SU-DHL-6 (cell line): ENCODE measurements at regions not wholly inside any gene's neighbourhood (a gene's known extent, or its start where the extent isn't known, plus 50 kb on each side); places are given as distances from the start of the nearest gene placed in this dataset.

ENCODE experiments used
- H2AFZ ChIP-seq: fragments of 200-600 bp; sonication (generic); 2 replicates; pipeline ENCODE4 v1.6.1; 2014; ENCODE audit warnings: low read depth, mild to moderate bottlenecking, moderate library complexity, mixed read lengths, antibody characterized with exemption, low read length; ENCODE audit not compliant: severe bottlenecking
- H3F3A ChIP-seq: fragments of 200-600 bp; shearing (Covaris generic); 2 replicates; pipeline ENCODE4 v1.6.0; 2016; ENCODE audit warnings: antibody characterized with exemption, mild to moderate bottlenecking; ENCODE audit not compliant: insufficient read depth
- H3K27ac ChIP-seq: fragments of 200-600 bp; sonication (generic); 2 replicates; pipeline ENCODE4 v1.5.1; 2016; ENCODE audit warnings: low read depth, mild to moderate bottlenecking, low read length, moderate library complexity, mixed read lengths
- H3K27me3 ChIP-seq: fragments of 200-600 bp; sonication (generic), shearing (Covaris generic); 2 replicates; pipeline ENCODE4 v1.6.0; 2014; ENCODE audit warnings: mild to moderate bottlenecking, low read length
- H3K36me3 ChIP-seq: fragments of 200-600 bp; sonication (generic); 2 replicates; pipeline ENCODE4 v1.6.1; 2014; ENCODE audit warnings: mild to moderate bottlenecking, low read length, mixed read lengths
- H3K4me2 ChIP-seq: fragments of 300-600, 200-600 bp; shearing (Covaris generic), sonication (generic); 2 replicates; pipeline ENCODE4 v1.6.0; 2014; ENCODE audit warnings: low read length, low read depth, mild to moderate bottlenecking; ENCODE audit not compliant: poor library complexity, severe bottlenecking
- H3K4me3 ChIP-seq: fragments of 200-600 bp; sonication (generic); 2 replicates; pipeline ENCODE4 v1.5.1; 2014; ENCODE audit warnings: antibody characterized with exemption, low read length, mild to moderate bottlenecking, mixed read lengths; ENCODE audit not compliant: insufficient read depth, poor library complexity, severe bottlenecking
- H3K79me2 ChIP-seq: fragments of 200-600 bp; sonication (generic); 2 replicates; pipeline ENCODE4 v1.6.1; 2014; ENCODE audit warnings: mild to moderate bottlenecking, low read length, moderate library complexity; ENCODE audit not compliant: insufficient read depth
- H3K9ac ChIP-seq: fragments of 200-600 bp; sonication (generic); 2 replicates; pipeline ENCODE4 v1.7.0; 2014; ENCODE audit warnings: mild to moderate bottlenecking, low read length
- H3K9me2 ChIP-seq: fragments of 200-600 bp; sonication (generic); replicated peaks from 2 replicates; pipeline ENCODE4 v1.6.1; 2014; ENCODE audit warnings: low read length; ENCODE audit not compliant: insufficient read depth
- H3K9me3 ChIP-seq: fragments of 200-600 bp; sonication (generic); 2 replicates; pipeline ENCODE4 v1.6.1; 2014; ENCODE audit warnings: low read length, mixed read lengths; ENCODE audit not compliant: insufficient read depth
- H4K20me1 ChIP-seq: fragments of 200-600 bp; sonication (generic); 2 replicates; pipeline ENCODE4 v1.6.1; 2014; ENCODE audit warnings: low read depth, mild to moderate bottlenecking, antibody characterized with exemption, low read length, moderate library complexity, mixed read lengths
- CTCF ChIP-seq: fragments of 200-600 bp; sonication (generic); IDR thresholded peaks from one replicate; pipeline ENCODE4 v1.5.1; 2017; ENCODE audit warnings: antibody characterized with exemption, mild to moderate bottlenecking, low read length, moderate library complexity; ENCODE audit not compliant: insufficient read depth, poor library complexity, severe bottlenecking
- EZH2phosphoT487 ChIP-seq: fragments of 200-600 bp; sonication (generic), shearing (Covaris generic); conservative IDR thresholded peaks from 2 replicates; pipeline ENCODE4 v1.6.1; 2018; ENCODE audit warnings: mild to moderate bottlenecking, antibody characterized with exemption, low read length, moderate library complexity, mixed read lengths

DNA sequence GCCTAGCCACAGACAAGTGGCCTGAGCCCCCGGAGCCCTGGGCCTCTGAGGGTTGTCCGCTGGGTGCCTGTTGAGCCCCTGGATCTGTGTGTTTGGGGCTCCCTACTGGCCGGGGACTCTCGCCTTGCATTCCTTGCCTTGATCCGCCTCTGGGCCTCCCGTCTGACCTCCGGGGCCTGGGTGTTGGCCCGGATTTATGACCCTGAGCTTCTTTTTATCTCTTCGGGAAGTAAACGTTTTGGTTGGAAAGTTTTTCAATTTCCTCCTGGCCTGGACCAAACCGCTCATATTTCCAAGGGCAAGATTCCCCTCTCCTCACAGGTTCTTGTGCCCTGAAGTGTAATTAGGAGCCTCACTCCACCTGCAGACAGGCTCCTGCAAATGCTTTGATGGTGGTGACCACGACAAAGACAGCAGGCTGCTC lies 69.3 kb upstream of the EGFLAM start:
- H3K9ac ChIP-seq: no peak overlapping the region
- no peak for TF ChIP-seq EZH2phosphoT487
- H3K4me2 ChIP-seq: no peak overlapping the region
- H3F3A ChIP-seq: no peaks in the 10 kb centered on the region
- no peaks in the 10 kb centered on the region for H3K27me3 ChIP-seq
- no peak overlapping the region for H2AFZ ChIP-seq
- no peak overlapping the region for H3K27ac ChIP-seq
- no peak overlapping the region for H3K4me3 ChIP-seq
- no peaks in the 10 kb centered on the region for H3K79me2 ChIP-seq
- H4K20me1 ChIP-seq: no peaks in the 10 kb centered on the region
- no peaks in the 10 kb centered on the region for H3K9me3 ChIP-seq
- H3K9me2 ChIP-seq: no peaks in the 10 kb centered on the region
- no peaks in the 10 kb centered on the region for H3K36me3 ChIP-seq

DNA sequence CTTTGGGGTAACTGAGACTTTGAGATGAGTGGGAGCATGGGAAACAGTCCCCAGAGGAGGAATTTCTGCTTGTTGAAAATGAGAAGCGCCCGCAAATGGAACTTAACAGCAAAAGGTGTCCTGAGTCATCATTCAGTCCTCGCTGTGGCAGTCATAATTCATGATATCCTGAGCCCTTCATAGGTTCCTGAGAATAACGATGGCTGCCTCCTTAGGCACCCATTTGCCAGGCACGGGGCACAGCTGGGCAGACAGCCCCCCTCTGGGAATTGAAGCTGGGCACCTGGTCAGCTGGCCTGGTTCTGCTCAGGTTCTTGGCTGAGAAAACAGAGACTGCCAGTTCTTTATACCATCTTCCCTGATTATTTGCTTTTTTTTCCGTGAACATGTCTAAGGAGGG lies 69.8 kb upstream of the EGFLAM start:
- H3K36me3 ChIP-seq: no peaks in the 10 kb centered on the region
- no peak overlapping the region for H3K4me3 ChIP-seq
- H3K4me2 ChIP-seq: no peak overlapping the region
- no peak overlapping the region for H3K27ac ChIP-seq
- H4K20me1 ChIP-seq: no peaks in the 10 kb centered on the region
- TF ChIP-seq EZH2phosphoT487 (no peak), CTCF (no peak)
- no peaks in the 10 kb centered on the region for H3K79me2 ChIP-seq
- H3K27me3 ChIP-seq: no peaks in the 10 kb centered on the region
- H3K9ac ChIP-seq: no peak overlapping the region
- no peaks in the 10 kb centered on the region for H3K9me2 ChIP-seq
- no peak overlapping the region for H2AFZ ChIP-seq
- H3F3A ChIP-seq: no peaks in the 10 kb centered on the region
- H3K9me3 ChIP-seq: no peaks in the 10 kb centered on the region

GRCh38 chr5:38187532-38187931 lies 70.8 kb upstream of the EGFLAM start:
- TF ChIP-seq EZH2phosphoT487: no peak
- TF ChIP-seq CTCF: no peak
- no peaks in the 10 kb centered on the region for H3K9me3 ChIP-seq
- H3K27me3 ChIP-seq: no peaks in the 10 kb centered on the region

DNA sequence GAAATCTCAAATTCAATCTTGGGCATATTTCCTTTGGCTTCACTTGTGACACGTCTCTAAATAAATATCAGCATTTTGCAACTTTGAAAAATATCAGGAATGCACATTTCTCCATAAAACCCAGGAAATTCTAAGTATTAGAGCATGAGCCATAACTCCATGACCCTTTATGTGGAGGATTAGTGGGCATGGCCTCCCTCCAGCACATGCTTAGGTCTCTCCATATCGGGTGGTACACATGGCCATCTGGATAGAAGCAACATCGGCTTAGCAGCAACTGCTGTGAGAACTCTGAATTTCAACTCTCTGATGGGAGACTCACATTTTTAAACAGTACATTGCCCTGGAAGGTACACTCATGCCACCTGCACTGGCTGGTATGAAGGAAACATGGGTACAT lies 73.7 kb upstream of the EGFLAM start:
- no peaks in the 10 kb centered on the region for H3K9me3 ChIP-seq
- H3K9me2 ChIP-seq: no peaks in the 10 kb centered on the region

More at GRCh38 chr5:38187532-38187931, 70.8 kb upstream of the EGFLAM start:
- Histone ChIP-seq H3K27ac (no peak overlapping the region), H3K9me2 (no peaks in the 10 kb centered on the region), H3K9ac (no peak overlapping the region), H3K36me3 (no peaks in the 10 kb centered on the region), H3K79me2 (no peaks in the 10 kb centered on the region), H3K4me3 (no peak overlapping the region), H3F3A (no peaks in the 10 kb centered on the region), H2AFZ (no peak overlapping the region), H3K4me2 (no peak overlapping the region), H4K20me1 (no peaks in the 10 kb centered on the region)

More for the DNA sequence above, 73.7 kb upstream of the EGFLAM start:
- Histone ChIP-seq H3K79me2 (no peaks in the 10 kb centered on the region), H3K27me3 (no peaks in the 10 kb centered on the region), H3K36me3 (no peaks in the 10 kb centered on the region), H4K20me1 (no peaks in the 10 kb centered on the region), H2AFZ (no peak overlapping the region), H3K4me3 (no peak overlapping the region), H3F3A (no peaks in the 10 kb centered on the region), H3K4me2 (no peak overlapping the region), H3K27ac (no peak overlapping the region), H3K9ac (no peak overlapping the region)
- TF ChIP-seq EZH2phosphoT487: no peak
- no peak for TF ChIP-seq CTCF
